Caco-2 (cell line): ENCODE measurements at regions not wholly inside any gene's neighbourhood (a gene's known extent, or its start where the extent isn't known, plus 50 kb on each side); places are given as distances from the start of the nearest gene placed in this dataset.

Experiments
- BruUV-seq: library from RNA; stranded (reverse); fragments of 400-500 nt; replicated peaks from 2 replicates; lab custom pipeline; 2021; lab: Mats Ljungman, UMichigan
- CTCF ChIA-PET: fragments of 300-600 bp; sonication (Branson Sonifier 250); formaldehyde crosslinking; loops from one replicate; lab custom pipeline; 2022; ENCODE audit warnings: antibody characterized with exemption; lab: Charles Lee
- POLR2A ChIA-PET: fragments of 300-600 bp; sonication (Branson Sonifier 250); formaldehyde crosslinking; loops from one replicate; lab custom pipeline; 2022; ENCODE audit warnings: antibody characterized with exemption; lab: Charles Lee
- DNase-seq, 2 experiments: peaks; one replicate each; pipeline versions ENCODE4 v3.0.0 to v3.0.0-alpha.2; 2020 to 2022
- H3K27me3 ChIP-seq: replicated peaks from 2 replicates; pipeline ENCODE4 v1.6.0; 2011; ENCODE audit warnings: low read length; ENCODE audit not compliant: control insufficient read depth, insufficient read depth
- H3K36me3 ChIP-seq: 2 replicates; pipeline ENCODE4 v1.5.1; 2011; ENCODE audit warnings: low read length; ENCODE audit not compliant: control insufficient read depth, insufficient read depth
- H3K4me1 ChIP-seq: fragments of 250-450 bp; sonication (Bioruptor Pico); 2 replicates; pipeline ENCODE4 v1.5.1; 2020; ENCODE audit warnings: mild to moderate bottlenecking
- H3K4me3 ChIP-seq: 2 replicates; pipeline ENCODE4 v1.5.1; 2011; ENCODE audit warnings: low read depth, mild to moderate bottlenecking, control low read depth, low read length
- H3K9me3 ChIP-seq: fragments of 250-450 bp; sonication (Bioruptor Pico); 2 replicates; pipeline ENCODE4 v1.5.1; 2020; ENCODE audit warnings: mild to moderate bottlenecking, moderate library complexity
- H3K27ac Mint-ChIP-seq: one replicate; pipeline ENCODE4 v1.8.0; 2022; ENCODE audit warnings: mixed read lengths; ENCODE audit not compliant: unreplicated experiment
- H3K27me3 Mint-ChIP-seq: one replicate; pipeline ENCODE4 v1.8.0; 2022; ENCODE audit warnings: mixed read lengths; ENCODE audit not compliant: insufficient read depth, unreplicated experiment
- H3K36me3 Mint-ChIP-seq: one replicate; pipeline ENCODE4 v1.8.0; 2022; ENCODE audit warnings: mild to moderate bottlenecking, mixed read lengths; ENCODE audit not compliant: insufficient read depth, unreplicated experiment
- H3K4me1 Mint-ChIP-seq: one replicate; pipeline ENCODE4 v1.8.0; 2022; ENCODE audit warnings: low read depth, mixed read lengths; ENCODE audit not compliant: unreplicated experiment
- H3K4me3 Mint-ChIP-seq: one replicate; pipeline ENCODE4 v1.8.0; 2022; ENCODE audit warnings: mild to moderate bottlenecking, moderate library complexity, mixed read lengths; ENCODE audit not compliant: unreplicated experiment
- H3K9me3 Mint-ChIP-seq: one replicate; pipeline ENCODE4 v1.8.0; 2022; ENCODE audit warnings: mixed read lengths; ENCODE audit not compliant: unreplicated experiment
- CTCF ChIP-seq, 2 experiments: fragments of 200-600 bp in 1 of 2; IDR thresholded peaks; 1 replicate in 1 of 2; 2 replicates in 1 of 2; pipeline versions ENCODE4 v1.5.1 to v1.8.0; 2011 to 2022; ENCODE audit warnings: antibody characterized with exemption in 1 of 2, control low read depth in 1 of 2, inconsistent platforms in 1 of 2, low read depth in 1 of 2, low read length in 1 of 2, mild to moderate bottlenecking in 1 of 2, moderate library complexity in 1 of 2; ENCODE audit not compliant: insufficient read depth in 1 of 2, severe bottlenecking in 1 of 2, unreplicated experiment in 1 of 2
- intact Hi-C: fragments of 100-400 bp; cut with micrococcal nuclease; formaldehyde crosslinking; loops from one replicate; pipeline ENCODE4 v1.10.0; 2022; ENCODE audit not compliant: unreplicated experiment

GRCh38 chr6:113427617-113428016 lies 429.5 kb upstream of the MARCKS start:
- TF ChIP-seq CTCF (IDR thresholded peaks at IDR 0.05; ENCODE audit: insufficient read depth in 1 of 2, low read depth in 1 of 2, low read length in 1 of 2, severe bottlenecking in 1 of 2, unreplicated experiment in 1 of 2) = no peak
- ChIA-PET POLR2A (no interaction called here), CTCF (interaction anchor here (1.2 kb wide), 1 partner anchor 452 kb away, joined by 3 read pairs; no protein-coding TSS in a partner anchor)
- H3K4me1 Mint-ChIP-seq = peaks cover 12% of the 10 kb centered on the region
- Histone ChIP-seq H3K9me3 (no peaks in the 10 kb centered on the region), H3K4me1 (peaks cover 2% of the 10 kb centered on the region), H3K4me3 (no peak overlapping the region), H3K36me3 (no peaks in the 10 kb centered on the region), H3K27me3 (no peaks in the 10 kb centered on the region)
- DNase-seq = no peak
- no peaks in the 10 kb centered on the region for H3K27me3 Mint-ChIP-seq
- intact Hi-C loops = no loop called here
- no peaks in the 10 kb centered on the region for H3K9me3 Mint-ChIP-seq
- H3K36me3 Mint-ChIP-seq = no peaks in the 10 kb centered on the region
- H3K4me3 Mint-ChIP-seq = no peak overlapping the region
- peak overlapping the region; percentile 18 for H3K27ac Mint-ChIP-seq
- BruUV-seq = no TSS peak

GRCh38 chr6:113428702-113429101 lies 428.4 kb upstream of the MARCKS start:
- DNase-seq = no peak
- Mint-ChIP-seq H3K27ac (no peak overlapping the region), H3K36me3 (no peaks in the 10 kb centered on the region), H3K4me3 (no peak overlapping the region), H3K27me3 (no peaks in the 10 kb centered on the region), H3K4me1 (peaks cover 23% of the 10 kb centered on the region), H3K9me3 (no peaks in the 10 kb centered on the region)
- Histone ChIP-seq H3K4me3 (no peak overlapping the region), H3K4me1 (peaks cover 11% of the 10 kb centered on the region), H3K36me3 (no peaks in the 10 kb centered on the region), H3K27me3 (no peaks in the 10 kb centered on the region), H3K9me3 (no peaks in the 10 kb centered on the region)
- intact Hi-C loops = no loop called here
- TF ChIP-seq CTCF (IDR thresholded peaks at IDR 0.05; ENCODE audit: insufficient read depth in 1 of 2, low read depth in 1 of 2, low read length in 1 of 2, severe bottlenecking in 1 of 2, unreplicated experiment in 1 of 2) = no peak
- ChIA-PET CTCF (no interaction called here), POLR2A (no interaction called here)
- BruUV-seq = no TSS peak

GRCh38 chr6:113432521-113433334 lies 424.4 kb upstream of the MARCKS start:
- no peaks in the 10 kb centered on the region for H3K27me3 ChIP-seq
- no peak overlapping the region for H3K4me3 ChIP-seq
- no peaks in the 10 kb centered on the region for H3K27me3 Mint-ChIP-seq
- TSS peak; percentile 61 for BruUV-seq
- POLR2A ChIA-PET = no interaction called here
- H3K4me1 Mint-ChIP-seq = peaks cover 19% of the 10 kb centered on the region
- H3K36me3 ChIP-seq = no peaks in the 10 kb centered on the region
- intact Hi-C loops = loop anchor here (1.0 kb wide), 6 partner anchors 48 to 426 kb away; no protein-coding TSS in a partner anchor
- no peaks in the 10 kb centered on the region for H3K9me3 Mint-ChIP-seq
- no peaks in the 10 kb centered on the region for H3K9me3 ChIP-seq
- H3K27ac Mint-ChIP-seq = peak overlapping the region; percentile 52
- H3K4me1 ChIP-seq = peaks cover 19% of the 10 kb centered on the region
- peak in 1 of 2 experiments; percentile 16 for DNase-seq
- no peaks in the 10 kb centered on the region for H3K36me3 Mint-ChIP-seq
- TF ChIP-seq CTCF (IDR thresholded peaks at IDR 0.05; ENCODE audit: insufficient read depth in 1 of 2, low read depth in 1 of 2, low read length in 1 of 2, severe bottlenecking in 1 of 2, unreplicated experiment in 1 of 2) = no peak
- peak overlapping the region; percentile 37 for H3K4me3 Mint-ChIP-seq
- CTCF ChIA-PET = interaction anchor here (0.9 to 1.1 kb wide), 3 partner anchors 210 to 446 kb away, joined by 3 to 6 read pairs (median 3); no protein-coding TSS in a partner anchor
